ENCODE measurements at regions not wholly inside any gene's neighbourhood (a gene's known extent, or its start where the extent isn't known, plus 50 kb on each side); places are given as distances from the start of the nearest gene placed in this dataset.
A peak's percentile ranks its signal among the peaks of the same experiment; 100 is the strongest.

GRCh38 chr10:117710181-117710798 is 167.7 kb downstream of the EMX2 start:
- TF ChIP-seq EP300 (IDR thresholded peaks at IDR 0.05) (no peak), ESRRA (IDR thresholded peaks at IDR 0.05; ENCODE audit: borderline replicate concordance, low read length) (no peak), CTCF (IDR thresholded peaks at IDR 0.05) (peak; percentile 22; the same call in 1 of the 3 replicates), RFX5 (IDR thresholded peaks at IDR 0.05) (no peak), POLR2A (IDR thresholded peaks at IDR 0.05; ENCODE audit: low read length) (no peak), HOXB13 (CRISPR knock-in tag; IDR thresholded peaks at IDR 0.05; ENCODE audit: low read depth) (no peak), KDM5A (IDR thresholded peaks at IDR 0.05) (no peak), TFCP2L1 (CRISPR knock-in tag; IDR thresholded peaks at IDR 0.05) (no peak), MAFK (IDR thresholded peaks at IDR 0.05; ENCODE audit: partially characterized antibody) (no peak)

Measured in A549 (cell line).